ENCODE measurements at regions not wholly inside any gene's neighbourhood (a gene's known extent, or its start where the extent isn't known, plus 50 kb on each side); places are given as distances from the start of the nearest gene placed in this dataset.

DNA sequence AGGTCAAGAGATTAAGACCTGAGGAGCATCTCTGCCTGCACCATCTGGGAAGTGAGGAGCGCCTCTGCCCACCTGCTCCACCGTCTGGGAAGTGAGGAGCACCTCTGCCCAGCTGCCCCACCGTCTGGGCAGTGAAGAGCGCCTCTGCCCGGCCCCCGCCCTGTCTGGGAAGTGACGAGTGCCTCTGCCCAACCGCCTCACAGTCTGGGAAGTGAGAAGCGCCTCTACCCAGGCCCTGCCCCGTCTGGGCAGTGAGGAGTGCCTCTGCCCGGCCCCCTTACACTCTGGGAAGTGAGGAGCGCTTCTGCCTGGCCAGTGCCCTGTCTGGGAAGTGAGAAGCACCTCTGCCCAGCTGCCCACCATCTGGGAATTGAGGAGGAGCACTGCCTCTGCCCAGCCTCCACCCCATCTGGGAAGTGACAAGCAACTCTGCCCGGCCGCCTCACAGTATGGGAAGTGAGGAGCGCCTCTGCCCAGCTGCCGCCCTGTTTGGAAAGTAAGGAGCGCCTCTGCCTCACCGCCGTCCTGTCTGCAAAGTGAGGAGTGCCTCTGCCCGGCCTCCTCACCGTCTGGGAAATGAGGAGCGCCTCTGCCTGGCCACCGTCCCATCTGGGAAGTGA lies 270.4 kb upstream of the NRSN1 start:
- no peak for DNase-seq
- Histone ChIP-seq H3K36me3 (replicated peaks) (no peaks in the 10 kb centered on the region), H3K27ac (no peak overlapping the region), H3K4me3 (ENCODE audit: low read depth, low read length) (no peak overlapping the region), H3K27me3 (replicated peaks) (no peaks in the 10 kb centered on the region)
- in situ Hi-C loops (cut with HindIII; ENCODE audit: low pct_ligation_motif_present, low sequenced_read_pairs): no loop called here
- no peak for TF ChIP-seq CTCF (IDR thresholded peaks at IDR 0.05; ENCODE audit: low read depth, low read length, missing control alignments)

DNA sequence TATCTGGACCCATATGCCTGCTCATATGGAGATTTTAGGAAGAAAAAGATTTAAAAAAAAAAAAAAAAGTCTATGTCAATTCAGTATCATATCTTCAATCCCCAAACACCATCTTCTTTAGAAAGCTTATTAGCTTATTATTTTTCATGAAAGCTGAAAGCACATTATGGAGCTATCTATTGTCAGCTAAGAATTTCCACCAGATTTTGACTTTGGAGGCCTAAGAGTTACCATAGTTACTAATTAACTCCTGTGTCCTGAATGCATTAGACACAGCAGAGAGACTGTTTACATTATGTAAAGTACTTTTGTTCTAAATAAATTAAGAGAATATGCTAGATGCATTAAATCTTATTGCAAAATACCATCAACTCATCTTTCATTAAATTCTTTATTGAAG lies 255.5 kb upstream of the NRSN1 start:
- no peaks in the 10 kb centered on the region for H3K36me3 ChIP-seq (replicated peaks)
- H3K27me3 ChIP-seq (replicated peaks): no peaks in the 10 kb centered on the region
- H3K27ac ChIP-seq: no peak overlapping the region
- no peak for DNase-seq
- in situ Hi-C loops (cut with HindIII; ENCODE audit: low pct_ligation_motif_present, low sequenced_read_pairs): no loop called here
- TF ChIP-seq CTCF (IDR thresholded peaks at IDR 0.05; ENCODE audit: low read depth, low read length, missing control alignments): no peak
- no peak overlapping the region for H3K4me3 ChIP-seq (ENCODE audit: low read depth, low read length)

DNA sequence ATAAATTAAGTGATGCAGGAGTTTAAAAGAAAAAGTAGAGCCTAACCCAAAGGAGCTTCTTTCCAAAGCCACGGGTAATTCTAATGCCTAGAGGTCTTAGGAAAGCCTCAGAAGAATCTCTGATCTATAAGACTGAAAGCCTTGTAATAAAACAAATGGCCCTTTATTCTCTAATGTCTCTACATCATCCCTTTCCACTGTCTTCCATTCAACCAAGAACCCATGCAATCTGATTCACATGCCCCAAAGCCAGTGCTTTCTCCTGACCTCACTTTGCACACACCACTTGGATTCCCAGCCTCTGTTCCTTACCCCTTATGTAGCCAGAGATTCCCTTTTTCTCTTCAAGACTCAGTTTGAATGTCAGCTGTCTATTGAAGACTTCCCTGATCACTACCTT lies 252.9 kb upstream of the NRSN1 start:
- Histone ChIP-seq H3K36me3 (replicated peaks) (no peaks in the 10 kb centered on the region), H3K27ac (no peak overlapping the region), H3K27me3 (replicated peaks) (no peaks in the 10 kb centered on the region), H3K4me3 (ENCODE audit: low read depth, low read length) (no peak overlapping the region)
- TF ChIP-seq CTCF (IDR thresholded peaks at IDR 0.05; ENCODE audit: low read depth, low read length, missing control alignments): no peak
- no peak for DNase-seq
- in situ Hi-C loops (cut with HindIII; ENCODE audit: low pct_ligation_motif_present, low sequenced_read_pairs): no loop called here

- H3K36me3 ChIP-seq (replicated peaks): no peaks in the 10 kb centered on the region
- no peak overlapping the region for H3K27ac ChIP-seq
- no peak for DNase-seq
- in situ Hi-C loops (cut with HindIII; ENCODE audit: low pct_ligation_motif_present, low sequenced_read_pairs): no loop called here
- H3K27me3 ChIP-seq (replicated peaks): no peaks in the 10 kb centered on the region
- H3K4me3 ChIP-seq (ENCODE audit: low read depth, low read length): no peak overlapping the region
- TF ChIP-seq CTCF (IDR thresholded peaks at IDR 0.05; ENCODE audit: low read depth, low read length, missing control alignments): no peak
Observed at GRCh38 chr6:23875006-23875405, 251.0 kb upstream of the NRSN1 start.

DNA sequence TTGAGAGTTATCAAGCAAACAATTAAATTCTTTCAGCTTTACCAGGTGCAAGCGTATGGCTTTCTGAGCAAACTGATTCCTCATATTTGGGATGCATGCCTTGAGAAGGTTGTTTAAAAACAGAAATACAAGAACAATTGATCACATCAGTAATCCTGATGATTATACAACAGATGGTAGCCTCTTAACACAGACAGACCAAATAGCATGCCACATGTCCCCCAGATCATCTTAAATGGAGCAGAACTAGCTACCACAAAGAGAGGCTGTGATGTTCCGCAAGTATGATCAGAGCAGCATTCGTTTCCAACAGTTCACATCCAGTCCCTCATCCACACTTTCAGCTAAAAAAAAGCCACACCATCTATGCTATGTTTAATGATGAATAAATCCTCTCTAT lies 246.2 kb upstream of the NRSN1 start:
- in situ Hi-C loops (cut with HindIII; ENCODE audit: low pct_ligation_motif_present, low sequenced_read_pairs): no loop called here
- no peak for TF ChIP-seq CTCF (IDR thresholded peaks at IDR 0.05; ENCODE audit: low read depth, low read length, missing control alignments)
- H3K4me3 ChIP-seq (ENCODE audit: low read depth, low read length): no peak overlapping the region
- H3K36me3 ChIP-seq (replicated peaks): no peaks in the 10 kb centered on the region
- H3K27me3 ChIP-seq (replicated peaks): no peaks in the 10 kb centered on the region
- no peak overlapping the region for H3K27ac ChIP-seq
- no peak for DNase-seq

DNA sequence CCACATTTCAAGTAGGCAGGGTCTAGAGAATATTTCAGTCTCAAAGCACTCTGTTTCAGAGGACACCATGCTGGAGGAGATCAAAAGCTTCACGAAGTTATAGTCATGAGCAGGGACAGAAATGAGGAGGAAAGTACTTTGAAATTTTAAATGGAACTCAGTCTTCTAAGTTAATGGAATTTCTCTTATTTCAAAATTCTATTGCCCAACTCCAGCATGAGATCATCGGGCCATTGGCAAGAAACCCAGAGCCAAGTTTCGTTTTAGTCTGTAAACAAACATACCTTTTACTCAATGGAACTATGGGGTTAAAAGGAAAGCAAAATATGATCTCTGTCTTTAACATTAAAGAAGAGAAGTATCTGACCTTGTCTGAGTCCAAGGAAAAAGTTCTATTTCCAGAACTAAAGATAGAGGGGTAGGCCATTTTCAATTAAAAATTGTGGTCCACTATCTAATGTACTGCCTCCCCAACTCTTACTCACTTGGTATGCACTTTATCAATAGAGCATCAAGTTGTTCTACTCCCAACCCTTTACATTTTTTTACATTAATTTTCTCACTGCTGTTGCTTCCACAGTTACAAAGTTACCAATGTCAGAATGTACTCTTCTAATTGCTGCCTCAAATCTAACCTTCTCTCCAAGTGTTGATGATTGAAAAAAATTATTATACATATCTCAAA lies 235.3 kb upstream of the NRSN1 start:
- in situ Hi-C loops (cut with HindIII; ENCODE audit: low pct_ligation_motif_present, low sequenced_read_pairs): no loop called here
- Histone ChIP-seq H3K4me3 (ENCODE audit: low read depth, low read length) (no peak overlapping the region), H3K36me3 (replicated peaks) (no peaks in the 10 kb centered on the region), H3K27me3 (replicated peaks) (no peaks in the 10 kb centered on the region), H3K27ac (no peak overlapping the region)
- DNase-seq: no peak
- no peak for TF ChIP-seq CTCF (IDR thresholded peaks at IDR 0.05; ENCODE audit: low read depth, low read length, missing control alignments)
